Parathyroid adenoma (tissue), 2 donors: ENCODE measurements at regions not wholly inside any gene's neighbourhood (a gene's known extent, or its start where the extent isn't known, plus 50 kb on each side); places are given as distances from the start of the nearest gene placed in this dataset.

ENCODE experiments used
- H2AFZ ChIP-seq: fragments of 300-600 bp; sonication (generic); one replicate; pipeline ENCODE4 v1.7.0; 2017; ENCODE audit warnings: antibody characterized with exemption, mild to moderate bottlenecking
- H3K27ac ChIP-seq: fragments of 300-600 bp; sonication (generic); one replicate; pipeline ENCODE4 v1.7.0; 2017
- H3K27me3 ChIP-seq: fragments of 300-600 bp; sonication (generic); one replicate; pipeline ENCODE4 v1.7.0; 2017; ENCODE audit warnings: low read length; ENCODE audit not compliant: control insufficient read depth, insufficient read depth
- H3K36me3 ChIP-seq: fragments of 300-600 bp; sonication (generic); one replicate; pipeline ENCODE4 v1.7.0; 2017; ENCODE audit warnings: low read length; ENCODE audit not compliant: control insufficient read depth, insufficient read depth
- H3K4me1 ChIP-seq: fragments of 300-600 bp; sonication (generic); one replicate; pipeline ENCODE4 v1.7.0; 2017; ENCODE audit warnings: control low read depth
- H3K4me2 ChIP-seq: fragments of 300-600 bp; sonication (generic); one replicate; pipeline ENCODE4 v1.7.0; 2017; ENCODE audit warnings: low read length
- H3K4me3 ChIP-seq: fragments of 300-600 bp; sonication (generic); one replicate; pipeline ENCODE4 v1.7.0; 2017; ENCODE audit warnings: low read depth, low read length
- H3K79me2 ChIP-seq: fragments of 300-600 bp; sonication (generic); one replicate; pipeline ENCODE4 v1.7.0; 2017; ENCODE audit warnings: control low read depth
- H3K9ac ChIP-seq: fragments of 300-600 bp; sonication (generic); one replicate; pipeline ENCODE4 v1.7.0; 2017; ENCODE audit warnings: mild to moderate bottlenecking
- H3K9me3 ChIP-seq: fragments of 300-600 bp; sonication (generic); one replicate; pipeline ENCODE4 v1.7.0; 2017; ENCODE audit warnings: low read length; ENCODE audit not compliant: control insufficient read depth
- CTCF ChIP-seq: fragments of 300-600 bp; sonication (generic); IDR thresholded peaks from one replicate; pipeline ENCODE4 v1.7.0; 2017; ENCODE audit warnings: antibody characterized with exemption, mild to moderate bottlenecking
- donor health status: primary hyperparathyroidism.

DNA sequence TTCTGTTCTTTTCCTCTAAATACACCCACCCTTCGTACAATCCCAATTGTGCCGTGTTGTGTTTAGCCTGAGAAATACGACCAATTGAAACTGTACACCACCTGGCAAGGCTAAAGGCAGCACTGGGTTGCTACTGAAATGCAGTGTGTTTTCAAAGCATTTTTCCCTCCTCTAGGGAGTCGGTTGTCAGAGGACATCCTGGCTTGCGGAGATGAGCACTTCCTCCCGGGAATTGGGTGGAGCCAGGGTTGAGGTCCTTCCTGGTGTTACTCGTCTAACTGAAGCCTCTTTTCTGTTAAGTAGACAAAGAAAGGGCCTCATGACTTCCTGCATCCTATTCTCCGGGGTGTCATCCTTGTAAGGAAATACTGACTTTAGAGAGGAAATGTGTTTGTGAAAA lies 133.5 kb downstream of the MTPAP start:
- H3K4me3 ChIP-seq = no peak overlapping the region
- H3K4me2 ChIP-seq = no peak overlapping the region
- H3K27ac ChIP-seq = peak overlapping the region; percentile 71
- TF ChIP-seq CTCF = no peak
- H3K27me3 ChIP-seq = no peaks in the 10 kb centered on the region
- H3K9ac ChIP-seq = no peak overlapping the region
- peak overlapping the region; percentile 67 for H2AFZ ChIP-seq
- no peaks in the 10 kb centered on the region for H3K79me2 ChIP-seq
- no peaks in the 10 kb centered on the region for H3K36me3 ChIP-seq
- H3K4me1 ChIP-seq = peaks cover 16% of the 10 kb centered on the region
- no peaks in the 10 kb centered on the region for H3K9me3 ChIP-seq

- no peak overlapping the region for H3K4me2 ChIP-seq
- H3K4me3 ChIP-seq = no peak overlapping the region
- H2AFZ ChIP-seq = peak overlapping the region; percentile 67
- H3K27me3 ChIP-seq = no peaks in the 10 kb centered on the region
- H3K36me3 ChIP-seq = no peaks in the 10 kb centered on the region
- no peak overlapping the region for H3K9ac ChIP-seq
- H3K4me1 ChIP-seq = peaks cover 12% of the 10 kb centered on the region
- H3K9me3 ChIP-seq = no peaks in the 10 kb centered on the region
- no peak for TF ChIP-seq CTCF
- H3K79me2 ChIP-seq = no peaks in the 10 kb centered on the region
- peak overlapping the region; percentile 71 for H3K27ac ChIP-seq
Measured at GRCh38 chr10:30215141-30215540, 133.9 kb downstream of the MTPAP start.

DNA sequence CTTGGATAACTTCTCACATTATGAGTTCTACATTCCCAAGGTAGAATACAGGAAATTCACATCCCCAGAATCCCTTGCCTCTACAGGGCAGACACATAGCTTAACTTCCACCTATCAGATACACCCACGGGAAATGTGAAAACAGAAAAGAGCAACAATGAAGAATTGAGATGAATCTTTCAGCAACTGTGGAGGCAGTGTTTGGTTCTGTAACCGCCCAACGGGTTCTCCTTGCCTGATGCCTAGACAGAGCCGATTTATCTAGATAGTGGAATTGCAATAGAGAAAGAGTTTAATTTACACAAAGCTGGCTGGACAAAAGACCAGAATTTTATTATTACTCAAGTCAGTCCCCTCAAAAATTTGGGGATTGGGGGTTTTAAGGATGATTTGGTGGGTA lies 138.8 kb downstream of the MTPAP start:
- TF ChIP-seq CTCF = no peak
- Histone ChIP-seq H3K27ac (no peak overlapping the region), H3K27me3 (no peaks in the 10 kb centered on the region), H3K9me3 (no peaks in the 10 kb centered on the region), H3K4me1 (peaks cover 8% of the 10 kb centered on the region), H3K4me2 (no peak overlapping the region), H3K4me3 (no peak overlapping the region), H3K79me2 (no peaks in the 10 kb centered on the region), H2AFZ (no peak overlapping the region), H3K36me3 (no peaks in the 10 kb centered on the region), H3K9ac (no peak overlapping the region)

DNA sequence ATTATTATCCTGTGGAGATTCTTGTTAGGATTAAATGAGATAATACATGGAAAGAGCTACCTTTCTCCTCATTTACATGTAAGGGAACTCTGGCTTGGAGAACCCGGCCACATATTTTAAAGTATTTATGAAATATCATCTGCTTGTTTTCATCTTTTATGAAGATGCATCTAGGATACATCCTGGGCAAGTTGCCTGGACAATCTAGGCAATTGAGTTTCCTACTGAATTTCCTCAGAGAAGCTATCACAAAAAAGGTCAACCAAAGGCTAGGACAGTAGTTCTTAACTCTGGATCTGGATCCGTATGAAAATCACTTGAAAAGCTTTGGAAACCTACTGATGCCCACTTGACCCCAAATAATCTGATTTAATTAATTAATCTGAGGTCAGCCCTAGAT lies 140.7 kb downstream of the MTPAP start:
- Histone ChIP-seq H2AFZ (no peak overlapping the region), H3K79me2 (no peaks in the 10 kb centered on the region), H3K9me3 (no peaks in the 10 kb centered on the region), H3K9ac (no peak overlapping the region), H3K4me1 (peaks cover 8% of the 10 kb centered on the region), H3K36me3 (no peaks in the 10 kb centered on the region), H3K27ac (no peak overlapping the region), H3K27me3 (no peaks in the 10 kb centered on the region), H3K4me3 (no peak overlapping the region), H3K4me2 (no peak overlapping the region)
- TF ChIP-seq CTCF = no peak

DNA sequence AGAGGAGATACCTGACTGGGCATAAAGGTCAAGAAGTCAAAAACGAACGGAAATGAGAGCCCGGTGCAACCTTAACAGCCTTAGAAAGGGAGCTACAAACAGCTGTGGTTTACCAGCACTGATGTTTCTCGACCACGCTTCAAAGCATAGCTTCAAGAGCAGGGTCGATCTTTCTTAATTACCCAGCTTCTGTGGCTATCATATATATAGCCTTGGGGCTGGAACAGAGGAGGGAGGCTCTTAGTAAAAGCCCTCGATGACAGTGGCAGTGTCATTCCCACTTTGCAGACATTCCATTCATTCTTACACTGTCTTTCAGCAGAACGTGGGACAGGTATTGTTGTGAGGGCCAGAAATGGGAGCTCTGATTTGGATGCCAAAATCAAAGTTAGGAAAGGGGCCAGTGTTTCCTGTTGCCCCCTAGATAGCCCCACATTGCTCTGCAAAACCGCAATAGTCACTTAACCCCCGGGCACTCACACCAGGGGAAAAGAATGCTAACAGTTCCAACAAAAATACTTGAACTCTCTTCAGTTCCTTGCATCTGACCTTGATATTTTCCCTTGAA lies 141.5 kb downstream of the MTPAP start:
- Histone ChIP-seq H3K4me1 (peaks cover 8% of the 10 kb centered on the region), H3K27me3 (no peaks in the 10 kb centered on the region), H3K9ac (no peak overlapping the region), H3K4me2 (no peak overlapping the region), H2AFZ (peak overlapping the region; percentile 48), H3K9me3 (no peaks in the 10 kb centered on the region), H3K36me3 (no peaks in the 10 kb centered on the region), H3K4me3 (no peak overlapping the region), H3K27ac (peak overlapping the region; percentile 15), H3K79me2 (no peaks in the 10 kb centered on the region)
- TF ChIP-seq CTCF = no peak
